H1 (cell line): ENCODE measurements at regions not wholly inside any gene's neighbourhood (a gene's known extent, or its start where the extent isn't known, plus 50 kb on each side); places are given as distances from the start of the nearest gene placed in this dataset.
A peak's percentile ranks its signal among the peaks of the same experiment; 100 is the strongest.

Source experiments
- CTCF ChIA-PET: fragments of 300-600 bp; sonication (Branson Sonifier 250); formaldehyde crosslinking; loops from one replicate; lab custom pipeline; 2021; ENCODE audit not compliant: partially characterized antibody; lab: Charles Lee
- POLR2A ChIA-PET: fragments of 300-600 bp; sonication (Branson Sonifier 250); formaldehyde crosslinking; loops from one replicate; lab custom pipeline; 2021; ENCODE audit warnings: inconsistent platforms; ENCODE audit not compliant: partially characterized antibody; lab: Charles Lee
- DNase-seq, 2 experiments: peaks; one replicate each; pipeline versions ENCODE4 v3.0.0 to v3.0.0-alpha.2; 2010 to 2022; ENCODE audit warnings: low spot score in 2 of 2, low read depth in 1 of 2, mixed read lengths in 1 of 2
- FAIRE-seq: peaks from 2 replicates; lab custom pipeline; 2011; peaks lifted over from hg19 to GRCh38; lab: Jason Lieb, UNC
- H2AFZ ChIP-seq: 2 replicates; pipeline ENCODE4 v1.8.1; 2012; ENCODE audit warnings: low read length, inconsistent platforms
- H2AK5ac ChIP-seq: 2 replicates; pipeline ENCODE4 v1.6.1; 2013; ENCODE audit warnings: low read depth, low read length
- H2BK120ac ChIP-seq: replicated peaks from 2 replicates; pipeline ENCODE3; 2013; ENCODE audit warnings: low read depth, low read length, inconsistent platforms
- H2BK12ac ChIP-seq: 2 replicates; pipeline ENCODE4 v1.6.1; 2013; ENCODE audit warnings: low read depth, low read length
- H2BK15ac ChIP-seq: 2 replicates; pipeline ENCODE4 v1.6.1; 2013; ENCODE audit warnings: low read length
- H2BK20ac ChIP-seq: 2 replicates; pipeline ENCODE4 v1.6.1; 2013; ENCODE audit warnings: low read length
- H2BK5ac ChIP-seq: 2 replicates; pipeline ENCODE4 v1.6.1; 2013; ENCODE audit warnings: low read depth, low read length
- H3K14ac ChIP-seq: 2 replicates; pipeline ENCODE4 v1.6.1; 2013; ENCODE audit warnings: inconsistent platforms; ENCODE audit not compliant: insufficient read length
- H3K18ac ChIP-seq: 2 replicates; pipeline ENCODE4 v1.6.1; 2013; ENCODE audit warnings: low read length; ENCODE audit errors: extremely low read depth
- H3K23ac ChIP-seq: 2 replicates; pipeline ENCODE4 v1.6.1; 2013; ENCODE audit warnings: inconsistent platforms; ENCODE audit not compliant: insufficient read length
- H3K23me2 ChIP-seq: 2 replicates; pipeline ENCODE4 v1.6.1; 2013; ENCODE audit warnings: low read depth, low read length
- H3K27ac ChIP-seq: 2 replicates; pipeline ENCODE4 v1.6.1; 2011; ENCODE audit warnings: low read depth, low read length, inconsistent platforms
- H3K27me3 ChIP-seq, 4 experiments: replicated peaks in 1 of 4; 1 replicate in 1 of 4; 2 replicates in 3 of 4; pipeline versions ENCODE4 v1.6.1 to v1.8.1; 2011 to 2013; ENCODE audit warnings: low read length in 3 of 4, mild to moderate bottlenecking in 3 of 4, inconsistent platforms in 2 of 4, mixed read lengths in 2 of 4, moderate library complexity in 1 of 4; ENCODE audit not compliant: control insufficient read depth in 3 of 4, insufficient read depth in 3 of 4; ENCODE audit errors: extremely low read depth in 1 of 4
- H3K36me3 ChIP-seq, 4 experiments: 2 replicates each; pipeline versions ENCODE4 v1.6.1 to v1.8.1; 2011 to 2013; ENCODE audit warnings: mild to moderate bottlenecking in 4 of 4, low read length in 3 of 4, moderate library complexity in 2 of 4, control low read depth in 1 of 4, inconsistent platforms in 1 of 4; ENCODE audit not compliant: insufficient read depth in 4 of 4, control insufficient read depth in 2 of 4
- H3K4ac ChIP-seq: replicated peaks from 2 replicates; pipeline ENCODE3; 2013; ENCODE audit warnings: low read length, low read depth, mixed read lengths, inconsistent platforms; ENCODE audit not compliant: insufficient read length
- H3K4me1 ChIP-seq, 4 experiments: replicated peaks in 1 of 4; 1 replicate in 1 of 4; 2 replicates in 3 of 4; pipeline versions ENCODE4 v1.6.1 to v1.8.1; 2011 to 2013; ENCODE audit warnings: low read length in 3 of 4, inconsistent platforms in 2 of 4, mixed read lengths in 1 of 4; ENCODE audit not compliant: insufficient read depth in 4 of 4, control insufficient read depth in 3 of 4
- H3K4me2 ChIP-seq, 2 experiments: 2 replicates each; pipeline versions ENCODE4 v1.6.1 to v1.8.1; 2011 to 2013; ENCODE audit warnings: low read depth in 2 of 2, low read length in 2 of 2, control low read depth in 1 of 2, inconsistent platforms in 1 of 2, mild to moderate bottlenecking in 1 of 2; ENCODE audit not compliant: insufficient read depth in 1 of 2
- H3K4me3 ChIP-seq, 4 experiments: fragments of 200-600, 300-600 bp in 1 of 4; sonication (generic), shearing (Covaris generic), sonication (Bioruptor Twin) in 1 of 4; 2 replicates each; pipeline versions ENCODE4 v1.5.1 to v1.8.1; 2011 to 2016; ENCODE audit warnings: low read length in 4 of 4, low read depth in 3 of 4, control low read depth in 2 of 4, inconsistent platforms in 2 of 4, mild to moderate bottlenecking in 2 of 4, mixed read lengths in 1 of 4, moderate library complexity in 1 of 4; ENCODE audit not compliant: insufficient read depth in 2 of 4; ENCODE audit errors: extremely low read depth in 1 of 4
- H3K56ac ChIP-seq: replicated peaks from 2 replicates; pipeline ENCODE3; 2013; ENCODE audit warnings: low read depth, mild to moderate bottlenecking, mixed read lengths, low read length, inconsistent platforms; ENCODE audit not compliant: insufficient read length
- H3K79me1 ChIP-seq: 2 replicates; pipeline ENCODE4 v1.6.1; 2013; ENCODE audit warnings: low read depth, low read length, control low read depth
- H3K79me2 ChIP-seq, 2 experiments: 2 replicates each; pipeline versions ENCODE4 v1.6.1 to v1.8.1; 2012 to 2013; ENCODE audit warnings: low read length in 2 of 2, mild to moderate bottlenecking in 2 of 2, inconsistent platforms in 1 of 2; ENCODE audit not compliant: insufficient read depth in 2 of 2, control insufficient read depth in 1 of 2
- H3K9ac ChIP-seq, 4 experiments: replicated peaks in 1 of 4; 1 replicate in 1 of 4; 2 replicates in 3 of 4; pipeline versions ENCODE4 v1.6.1 to v1.8.1; 2011 to 2013; ENCODE audit warnings: low read depth in 3 of 4, low read length in 3 of 4, control low read depth in 2 of 4, mild to moderate bottlenecking in 2 of 4, moderate library complexity in 2 of 4, inconsistent platforms in 1 of 4; ENCODE audit errors: extremely low read depth in 1 of 4
- H3K9me3 ChIP-seq, 2 experiments: 2 replicates each; pipeline versions ENCODE4 v1.6.1 to v1.8.1; 2012 to 2013; ENCODE audit warnings: mild to moderate bottlenecking in 2 of 2, moderate library complexity in 2 of 2, control low read depth in 1 of 2, inconsistent platforms in 1 of 2, low read depth in 1 of 2, low read length in 1 of 2, mixed read lengths in 1 of 2; ENCODE audit not compliant: insufficient read depth in 2 of 2
- H4K20me1 ChIP-seq, 2 experiments: replicated peaks in 1 of 2; 2 replicates each; pipeline versions ENCODE3 to v1.8.1; 2011 to 2013; ENCODE audit warnings: inconsistent platforms in 2 of 2, low read length in 2 of 2, mild to moderate bottlenecking in 1 of 2; ENCODE audit not compliant: insufficient read depth in 2 of 2, control insufficient read depth in 1 of 2
- H4K5ac ChIP-seq: 2 replicates; pipeline ENCODE4 v1.6.1; 2013; ENCODE audit warnings: low read length, low read depth, mixed read lengths, inconsistent platforms; ENCODE audit not compliant: insufficient read length
- H4K8ac ChIP-seq: 2 replicates; pipeline ENCODE4 v1.8.0; 2013; ENCODE audit warnings: mild to moderate bottlenecking, moderate library complexity, low read length, inconsistent platforms; ENCODE audit not compliant: insufficient read depth; ENCODE audit errors: extremely low read depth
- H4K91ac ChIP-seq: replicated peaks from 2 replicates; pipeline ENCODE3; 2013; ENCODE audit warnings: low read length, mixed read lengths, inconsistent platforms; ENCODE audit not compliant: insufficient read length
- EZH2 ChIP-seq: fragments of 200-600 bp; sonication (generic); IDR thresholded peaks from 2 replicates; pipeline ENCODE4 v1.7.1; 2012; ENCODE audit warnings: low read depth, mild to moderate bottlenecking, moderate library complexity, low read length, inconsistent platforms; ENCODE audit not compliant: severe bottlenecking
- RAD21 ChIP-seq, 2 experiments: IDR thresholded peaks in 1 of 2; conservative IDR thresholded peaks in 1 of 2; 2 replicates each; pipeline ENCODE4 v1.6.1; 2011; ENCODE audit warnings: low read depth in 2 of 2, low read length in 2 of 2, improper control_type of control experiment in 1 of 2, inconsistent platforms in 1 of 2, mild to moderate bottlenecking in 1 of 2, moderate library complexity in 1 of 2
- WGBS, 2 experiments: shearing (Covaris generic) in 1 of 2; methylation state at CpG; one replicate each; pipeline versions ENCODE4 v1.1.6 to v1.1.7; 2013 to 2015; ENCODE audit warnings: low lambda C conversion rate in 2 of 2, mixed read lengths in 2 of 2, inconsistent platforms in 1 of 2, low coverage in 1 of 2, missing lambda C conversion rate in 1 of 2; ENCODE audit not compliant: insufficient replicate concordance in 2 of 2, insufficient coverage in 1 of 2, insufficient read length in 1 of 2; ENCODE audit errors: extremely low coverage in 1 of 2, missing lambda C conversion rate in 1 of 2; 5-methylcytosine and 5-hydroxymethylcytosine counted together
- TF ChIP-seq, protein P1 (sequence below), 3 experiments: IDR thresholded peaks; 1 replicate in 2 of 3; 2 replicates in 1 of 3; pipeline versions ENCODE4 v1.5.1 to v1.6.1; 2011; ENCODE audit warnings: low read length in 3 of 3, mild to moderate bottlenecking in 3 of 3, inconsistent platforms in 2 of 3, low read depth in 1 of 3, moderate library complexity in 1 of 3; ENCODE audit not compliant: insufficient read depth in 1 of 3; ENCODE audit errors: control extremely low read depth in 1 of 3

DNA sequence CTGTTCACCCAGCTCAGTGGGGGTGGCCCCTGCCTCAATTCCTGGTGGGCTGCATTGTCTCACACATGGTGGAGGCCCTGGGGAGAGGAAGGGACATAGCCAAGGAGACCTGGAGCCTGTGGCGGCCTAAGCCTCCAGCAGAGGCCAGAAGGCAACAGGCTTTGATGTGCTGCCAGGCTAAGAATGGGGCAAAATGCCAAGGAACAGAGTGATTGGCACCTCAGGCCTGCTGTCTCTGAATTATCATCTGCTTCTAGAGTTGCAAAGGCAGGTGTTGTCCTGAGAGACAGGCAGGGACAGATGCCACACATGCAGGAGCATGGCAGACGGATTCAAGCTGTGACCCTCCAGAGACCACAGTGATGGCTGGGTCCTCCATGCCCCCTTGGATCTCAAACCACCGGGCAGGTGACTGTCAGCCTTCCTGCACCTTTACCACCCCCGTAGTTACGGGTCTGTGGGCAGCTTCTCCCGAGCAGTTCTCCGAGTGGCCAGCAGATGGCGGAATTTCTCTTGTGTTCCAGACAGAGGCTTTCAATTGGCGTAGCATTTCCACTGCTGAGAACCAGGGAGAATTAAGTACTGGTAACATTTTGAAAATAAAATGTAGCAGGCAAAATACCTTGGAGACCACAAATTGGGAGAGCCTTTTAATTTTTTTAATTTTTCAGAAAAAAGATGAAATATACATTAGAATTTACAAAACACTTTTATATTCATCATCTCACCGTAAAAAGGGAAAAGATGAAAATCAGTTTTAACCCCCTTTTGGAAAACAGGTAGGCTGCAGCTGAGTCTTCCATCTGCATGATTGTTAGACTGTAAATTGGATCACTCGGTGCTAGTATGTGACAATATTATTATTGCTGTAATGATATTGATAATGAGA is 525.5 kb upstream of the CFAP20DC start:
- no peak overlapping the region; the same call in 1 of the 2 replicates for H2AFZ ChIP-seq

More for the DNA sequence above, 525.5 kb upstream of the CFAP20DC start:
- peak; percentile 61 to 97 for DNase-seq
- Histone ChIP-seq H4K91ac (no peak overlapping the region), H3K23ac (no peak overlapping the region), H3K18ac (no peak overlapping the region), H3K4ac (no peak overlapping the region), H4K5ac (no peak overlapping the region), H2AK5ac (no peak overlapping the region), H3K79me2 (no peaks in the 10 kb centered on the region), H3K27ac (no peak overlapping the region), H2BK15ac (no peak overlapping the region), H3K4me3 (no peak overlapping the region), H3K36me3 (no peaks in the 10 kb centered on the region), H4K8ac (no peak overlapping the region), H2BK20ac (no peak overlapping the region), H3K9me3 (no peaks in the 10 kb centered on the region), H2BK5ac (no peak overlapping the region), H3K56ac (no peak overlapping the region), H2BK120ac (no peak overlapping the region), H3K27me3 (no peaks in the 10 kb centered on the region), H3K23me2 (no peaks in the 10 kb centered on the region), H3K4me1 (no peaks in the 10 kb centered on the region), H3K9ac (no peak overlapping the region), H3K14ac (no peak overlapping the region), H3K4me2 (no peak overlapping the region), H2BK12ac (peak overlapping the region; percentile 0; the same call in 1 of the 2 replicates), H4K20me1 (no peaks in the 10 kb centered on the region), H3K79me1 (no peaks in the 10 kb centered on the region)
- peak; percentile 76 for FAIRE-seq
- WGBS, 2 experiments = 37% methylated on average over 11 of the region's 11 CpGs; no CpG with 5 or more reads in 1 of the 2 experiments
- POLR2A ChIA-PET = interaction anchor here (0.6 kb wide), 1 partner anchor 194 kb away, joined by 4 read pairs; no protein-coding TSS in a partner anchor
- TF ChIP-seq EZH2 (no peak), RAD21 (IDR thresholded peaks at IDR 0.05 in 1 of 2, conservative IDR thresholded peaks at IDR 0.05 in 1 of 2; ENCODE audit: low read depth in 2 of 2, low read length in 2 of 2) (peak; percentile 95 to 98)
- TF ChIP-seq, protein P1, sequence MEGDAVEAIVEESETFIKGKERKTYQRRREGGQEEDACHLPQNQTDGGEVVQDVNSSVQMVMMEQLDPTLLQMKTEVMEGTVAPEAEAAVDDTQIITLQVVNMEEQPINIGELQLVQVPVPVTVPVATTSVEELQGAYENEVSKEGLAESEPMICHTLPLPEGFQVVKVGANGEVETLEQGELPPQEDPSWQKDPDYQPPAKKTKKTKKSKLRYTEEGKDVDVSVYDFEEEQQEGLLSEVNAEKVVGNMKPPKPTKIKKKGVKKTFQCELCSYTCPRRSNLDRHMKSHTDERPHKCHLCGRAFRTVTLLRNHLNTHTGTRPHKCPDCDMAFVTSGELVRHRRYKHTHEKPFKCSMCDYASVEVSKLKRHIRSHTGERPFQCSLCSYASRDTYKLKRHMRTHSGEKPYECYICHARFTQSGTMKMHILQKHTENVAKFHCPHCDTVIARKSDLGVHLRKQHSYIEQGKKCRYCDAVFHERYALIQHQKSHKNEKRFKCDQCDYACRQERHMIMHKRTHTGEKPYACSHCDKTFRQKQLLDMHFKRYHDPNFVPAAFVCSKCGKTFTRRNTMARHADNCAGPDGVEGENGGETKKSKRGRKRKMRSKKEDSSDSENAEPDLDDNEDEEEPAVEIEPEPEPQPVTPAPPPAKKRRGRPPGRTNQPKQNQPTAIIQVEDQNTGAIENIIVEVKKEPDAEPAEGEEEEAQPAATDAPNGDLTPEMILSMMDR (IDR thresholded peaks at IDR 0.05; ENCODE audit: control extremely low read depth in 1 of 3, insufficient read depth in 1 of 3, low read depth in 1 of 3, low read length in 3 of 3) = peak; percentile 86 to 92 (median 91)
- CTCF ChIA-PET = interaction anchor here (0.7 to 2.5 kb wide), 26 partner anchors 9 to 737 kb away, joined by 3 to 26 read pairs (median 4); no protein-coding TSS in a partner anchor
